Mesenchymal stem cell (in vitro differentiated cells and primary cell): ENCODE measurements at regions not wholly inside any gene's neighbourhood (a gene's known extent, or its start where the extent isn't known, plus 50 kb on each side); places are given as distances from the start of the nearest gene placed in this dataset.

Source experiments
- DNase-seq: peaks from one replicate; pipeline ENCODE4 v3.0.0-alpha.2; 2013
- H2AFZ ChIP-seq: one replicate; pipeline ENCODE4 v1.6.1; 2013; ENCODE audit warnings: low read depth, mild to moderate bottlenecking, control low read depth, inconsistent platforms, low read length, moderate library complexity
- H2AK5ac ChIP-seq: 2 replicates; pipeline ENCODE4 v1.6.1; 2013; ENCODE audit warnings: low read length, moderate library complexity, mild to moderate bottlenecking, inconsistent platforms; ENCODE audit not compliant: severe bottlenecking
- H2BK120ac ChIP-seq: one replicate; pipeline ENCODE4 v1.6.1; 2013; ENCODE audit warnings: low read depth, mild to moderate bottlenecking, inconsistent platforms, low read length, moderate library complexity
- H2BK12ac ChIP-seq, 2 experiments: one replicate each; pipeline ENCODE4 v1.6.1; 2013; ENCODE audit warnings: inconsistent platforms in 2 of 2, low read length in 2 of 2, mild to moderate bottlenecking in 2 of 2, moderate library complexity in 2 of 2, control low read depth in 1 of 2
- H2BK15ac ChIP-seq: one replicate; pipeline ENCODE4 v1.6.1; 2013; ENCODE audit warnings: mild to moderate bottlenecking, low read depth, inconsistent platforms; ENCODE audit not compliant: poor library complexity, severe bottlenecking
- H2BK5ac ChIP-seq: 2 replicates; pipeline ENCODE4 v1.6.1; 2013; ENCODE audit warnings: low read depth, mild to moderate bottlenecking, low read length, control low read depth, inconsistent platforms; ENCODE audit not compliant: poor library complexity, severe bottlenecking
- H3K14ac ChIP-seq, 2 experiments: one replicate each; pipeline ENCODE4 v1.6.1; 2013; ENCODE audit warnings: inconsistent platforms in 2 of 2, low read length in 2 of 2, control low read depth in 1 of 2, mild to moderate bottlenecking in 1 of 2, moderate library complexity in 1 of 2
- H3K18ac ChIP-seq, 2 experiments: one replicate each; pipeline ENCODE4 v1.6.1; 2013; ENCODE audit warnings: inconsistent platforms in 2 of 2, low read length in 2 of 2, control low read depth in 1 of 2, low read depth in 1 of 2, mild to moderate bottlenecking in 1 of 2
- H3K23ac ChIP-seq, 2 experiments: one replicate each; pipeline ENCODE4 v1.6.1; 2013; ENCODE audit warnings: inconsistent platforms in 2 of 2, low read length in 2 of 2, mild to moderate bottlenecking in 2 of 2, moderate library complexity in 2 of 2, control low read depth in 1 of 2
- H3K27ac ChIP-seq: 2 replicates; pipeline ENCODE4 v1.5.1; 2013; ENCODE audit warnings: mild to moderate bottlenecking, moderate library complexity, low read length, control low read depth, inconsistent platforms; ENCODE audit not compliant: poor library complexity, severe bottlenecking
- H3K27me3 ChIP-seq, 2 experiments: 2 replicates each; pipeline versions ENCODE4 v1.6.1 to v1.7.0; 2013; ENCODE audit warnings: low read length in 2 of 2, mild to moderate bottlenecking in 2 of 2, moderate library complexity in 2 of 2, control low read depth in 1 of 2, inconsistent platforms in 1 of 2; ENCODE audit not compliant: control insufficient read depth in 1 of 2, insufficient read depth in 1 of 2
- H3K36me3 ChIP-seq, 2 experiments: 2 replicates each; pipeline versions ENCODE4 v1.6.1 to v1.7.0; 2013; ENCODE audit warnings: low read length in 2 of 2, control low read depth in 1 of 2, inconsistent platforms in 1 of 2, low read depth in 1 of 2, mild to moderate bottlenecking in 1 of 2; ENCODE audit not compliant: insufficient read depth in 2 of 2, control insufficient read depth in 1 of 2
- H3K4ac ChIP-seq, 2 experiments: one replicate each; pipeline ENCODE4 v1.6.1; 2013; ENCODE audit warnings: inconsistent platforms in 2 of 2, low read length in 2 of 2, mild to moderate bottlenecking in 2 of 2, moderate library complexity in 2 of 2, control low read depth in 1 of 2, low read depth in 1 of 2
- H3K4me1 ChIP-seq: 2 replicates; pipeline ENCODE4 v1.6.1; 2013; ENCODE audit warnings: low read depth, low read length, control low read depth; ENCODE audit not compliant: control insufficient read depth, insufficient read depth
- H3K4me2 ChIP-seq: 2 replicates; pipeline ENCODE4 v1.6.1; 2013; ENCODE audit warnings: low read length, mild to moderate bottlenecking, inconsistent platforms; ENCODE audit not compliant: poor library complexity, severe bottlenecking
- H3K4me3 ChIP-seq, 2 experiments: 2 replicates each; pipeline versions ENCODE4 v1.5.1 to v1.7.0; 2013; ENCODE audit warnings: low read length in 2 of 2, mild to moderate bottlenecking in 2 of 2, control low read depth in 1 of 2, low read depth in 1 of 2; ENCODE audit not compliant: insufficient read depth in 1 of 2
- H3K79me1 ChIP-seq: replicated peaks from 2 replicates; pipeline ENCODE4 v1.6.1; 2013; ENCODE audit warnings: mild to moderate bottlenecking, control low read depth, low read length, inconsistent platforms; ENCODE audit not compliant: poor library complexity, severe bottlenecking
- H3K9ac ChIP-seq: 2 replicates; pipeline ENCODE4 v1.7.0; 2013; ENCODE audit warnings: mild to moderate bottlenecking, low read length, moderate library complexity
- H3K9me3 ChIP-seq: 2 replicates; pipeline ENCODE4 v1.7.0; 2013; ENCODE audit warnings: mild to moderate bottlenecking, low read length; ENCODE audit not compliant: control insufficient read depth
- H4K8ac ChIP-seq: one replicate; pipeline ENCODE4 v1.6.1; 2013; ENCODE audit warnings: inconsistent platforms, mild to moderate bottlenecking, low read length, moderate library complexity
- H4K91ac ChIP-seq: one replicate; pipeline ENCODE4 v1.6.1; 2013; ENCODE audit warnings: mild to moderate bottlenecking, low read length, inconsistent platforms
- WGBS: methylation state at CpG from one replicate; pipeline ENCODE4 v1.1.7; 2013; ENCODE audit warnings: mixed read lengths; 5-methylcytosine and 5-hydroxymethylcytosine counted together

DNA sequence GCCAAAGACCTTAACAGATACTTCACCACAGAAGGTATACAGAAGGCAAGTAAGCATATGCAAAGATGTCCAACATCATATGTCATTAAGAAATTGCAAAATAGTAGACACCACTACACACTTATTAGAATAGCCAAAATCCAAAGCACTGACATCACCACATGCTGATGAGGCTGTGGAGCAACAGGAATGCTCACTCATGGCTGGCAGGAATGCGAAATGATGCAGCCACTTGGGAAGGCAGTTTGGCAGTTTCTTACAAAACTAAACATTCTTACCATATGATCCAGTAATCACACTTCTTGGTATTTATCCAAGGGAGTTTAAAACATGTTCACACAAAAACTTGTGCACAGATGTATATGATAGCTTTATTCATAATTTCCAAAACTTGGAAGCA is 261.2 kb upstream of the AJAP1 start:
- Histone ChIP-seq H2BK12ac (no peak overlapping the region), H3K4ac (no peak overlapping the region), H2AK5ac (no peak overlapping the region), H3K79me1 (no peaks in the 10 kb centered on the region), H3K18ac (no peak overlapping the region), H2AFZ (no peak overlapping the region), H3K4me1 (no peaks in the 10 kb centered on the region), H2BK15ac (no peak overlapping the region), H3K27me3 (no peaks in the 10 kb centered on the region), H2BK120ac (no peak overlapping the region), H2BK5ac (no peak overlapping the region), H3K4me3 (no peak overlapping the region), H4K8ac (no peak overlapping the region), H3K4me2 (no peak overlapping the region), H3K14ac (no peak overlapping the region), H4K91ac (no peak overlapping the region), H3K9me3 (peaks cover 16% of the 10 kb centered on the region), H3K9ac (no peak overlapping the region), H3K23ac (no peak overlapping the region), H3K27ac (no peak overlapping the region), H3K36me3 (no peaks in the 10 kb centered on the region)
- no CpG with 5 or more reads among the region's 1 CpG for WGBS
- no peak for DNase-seq

DNA sequence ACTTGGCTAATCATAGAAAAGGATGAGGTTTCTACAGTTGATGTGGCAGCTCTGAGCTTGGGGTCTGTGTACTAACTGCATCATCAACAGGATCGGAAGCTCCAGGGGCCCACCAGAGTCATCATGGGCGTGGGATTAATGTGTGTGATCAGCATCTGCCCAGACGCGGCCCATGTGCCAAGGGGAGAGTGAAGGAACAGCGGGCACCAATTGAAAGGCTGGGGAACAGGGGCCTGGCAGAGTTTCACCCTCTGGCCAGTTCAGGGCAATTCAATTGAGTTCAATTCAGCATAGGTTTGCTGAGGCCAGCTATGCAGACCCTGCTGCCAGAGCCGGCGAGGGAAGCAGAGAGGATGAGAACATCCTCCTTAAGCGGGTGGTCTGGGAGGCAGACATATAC is 260.0 kb upstream of the AJAP1 start:
- Histone ChIP-seq H3K79me1 (no peaks in the 10 kb centered on the region), H3K4me2 (no peak overlapping the region), H3K9me3 (peaks cover 16% of the 10 kb centered on the region), H4K8ac (no peak overlapping the region), H3K4me3 (no peak overlapping the region), H2BK5ac (no peak overlapping the region), H3K36me3 (no peaks in the 10 kb centered on the region), H3K23ac (no peak overlapping the region), H2AFZ (no peak overlapping the region), H3K14ac (no peak overlapping the region), H2BK120ac (no peak overlapping the region), H3K27me3 (no peaks in the 10 kb centered on the region), H3K27ac (no peak overlapping the region), H2BK12ac (no peak overlapping the region), H3K4me1 (no peaks in the 10 kb centered on the region), H2BK15ac (no peak overlapping the region), H3K9ac (no peak overlapping the region), H3K4ac (no peak overlapping the region), H2AK5ac (no peak overlapping the region), H3K18ac (no peak overlapping the region), H4K91ac (no peak overlapping the region)
- 84% methylated on average over 8 of the region's 8 CpGs for WGBS
- DNase-seq = no peak

DNA sequence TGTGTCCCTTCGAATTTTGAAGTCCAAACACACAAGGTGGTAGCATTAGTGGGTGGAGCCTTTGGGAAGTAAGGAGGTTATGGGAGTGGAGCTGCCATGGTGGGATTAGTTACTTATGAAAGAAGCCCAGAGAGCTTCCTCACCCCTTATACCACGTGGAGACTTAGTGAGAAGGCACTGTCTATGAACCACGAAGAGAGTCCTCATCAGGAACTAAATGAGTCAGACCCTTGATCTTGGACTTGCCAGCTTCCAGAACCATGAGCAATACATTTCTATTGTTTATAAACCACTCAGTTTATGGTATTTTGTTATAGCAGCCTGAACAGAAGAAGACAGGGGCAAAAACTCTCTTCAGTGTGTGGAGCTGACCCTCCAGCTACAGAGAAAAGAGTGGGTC is 259.3 kb upstream of the AJAP1 start:
- Histone ChIP-seq H3K14ac (no peak overlapping the region), H4K8ac (no peak overlapping the region), H3K4me1 (no peaks in the 10 kb centered on the region), H3K23ac (no peak overlapping the region), H3K4me2 (no peak overlapping the region), H2BK15ac (no peak overlapping the region), H2BK5ac (no peak overlapping the region), H3K36me3 (no peaks in the 10 kb centered on the region), H2BK12ac (no peak overlapping the region), H2BK120ac (no peak overlapping the region), H3K18ac (no peak overlapping the region), H2AK5ac (no peak overlapping the region), H4K91ac (no peak overlapping the region), H3K79me1 (no peaks in the 10 kb centered on the region), H3K9me3 (peaks cover 16% of the 10 kb centered on the region), H3K4me3 (no peak overlapping the region), H3K9ac (no peak overlapping the region), H2AFZ (no peak overlapping the region), H3K27ac (no peak overlapping the region), H3K27me3 (no peaks in the 10 kb centered on the region), H3K4ac (no peak overlapping the region)
- no CpG with 5 or more reads among the region's 3 CpGs for WGBS
- DNase-seq = no peak

DNA sequence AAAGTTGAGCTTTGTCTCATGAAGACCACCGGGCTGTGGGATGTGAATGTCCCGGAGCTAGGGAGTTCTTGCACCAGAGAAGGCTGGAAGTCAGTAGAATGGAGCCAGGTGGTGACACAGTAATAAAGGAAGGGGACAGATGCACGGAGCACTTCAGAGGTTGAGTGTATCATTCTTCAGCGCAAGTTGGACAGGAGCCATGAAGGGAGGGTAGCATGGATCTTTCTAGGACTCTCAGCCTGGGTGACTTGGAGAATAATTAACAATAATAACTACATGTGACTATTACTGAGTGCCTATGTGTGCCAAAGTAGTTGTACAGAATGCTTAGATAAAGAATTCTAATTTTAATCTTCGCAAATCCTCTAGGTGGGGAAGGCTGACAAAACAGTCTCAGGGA is 258.7 kb upstream of the AJAP1 start:
- 64% methylated on average over 4 of the region's 5 CpGs for WGBS
- H2BK15ac ChIP-seq = no peak overlapping the region
- H3K9me3 ChIP-seq = peaks cover 17% of the 10 kb centered on the region

More for the DNA sequence above, 258.7 kb upstream of the AJAP1 start:
- Histone ChIP-seq H3K4me2 (no peak overlapping the region), H3K14ac (no peak overlapping the region), H2AFZ (no peak overlapping the region), H3K9ac (no peak overlapping the region), H3K27me3 (no peaks in the 10 kb centered on the region), H3K79me1 (no peaks in the 10 kb centered on the region), H3K4ac (no peak overlapping the region), H3K4me3 (no peak overlapping the region), H3K36me3 (no peaks in the 10 kb centered on the region), H3K4me1 (no peaks in the 10 kb centered on the region), H2AK5ac (no peak overlapping the region), H2BK120ac (no peak overlapping the region), H4K8ac (no peak overlapping the region), H3K18ac (no peak overlapping the region), H3K23ac (no peak overlapping the region), H2BK5ac (no peak overlapping the region), H4K91ac (no peak overlapping the region), H2BK12ac (no peak overlapping the region), H3K27ac (no peak overlapping the region)
- no peak for DNase-seq
